Suprapubic skin (tissue), 4 donors: ENCODE measurements at regions not wholly inside any gene's neighbourhood (a gene's known extent, or its start where the extent isn't known, plus 50 kb on each side); places are given as distances from the start of the nearest gene placed in this dataset.

Experiments used
- EP300 ChIP-seq: sonication (generic); formaldehyde crosslinking; IDR thresholded peaks from one replicate; pipeline ENCODE4 v1.6.1; 2017; ENCODE audit warnings: antibody characterized with exemption
- POLR2A ChIP-seq, 2 donors: fragments of 450-650 bp; IDR thresholded peaks; one replicate each; pipeline ENCODE4 v1.6.1; 2017; ENCODE audit warnings: antibody characterized with exemption in 2 of 2, mild to moderate bottlenecking in 2 of 2, moderate library complexity in 2 of 2
- POLR2AphosphoS5 ChIP-seq, 3 donors: sonication (generic); formaldehyde crosslinking; IDR thresholded peaks; one replicate each; pipeline ENCODE4 v1.6.1; 2017; ENCODE audit warnings: antibody characterized with exemption in 3 of 3
- TF ChIP-seq, protein P1 (sequence below), 2 donors: fragments of 200-600 bp in 1 of 2; fragments of 450-650 bp in 1 of 2; sonication (generic) in 1 of 2; IDR thresholded peaks; one replicate each; pipeline ENCODE4 v1.5.1; 2016 to 2019; ENCODE audit warnings: antibody characterized with exemption in 2 of 2, mild to moderate bottlenecking in 1 of 2, moderate library complexity in 1 of 2

DNA sequence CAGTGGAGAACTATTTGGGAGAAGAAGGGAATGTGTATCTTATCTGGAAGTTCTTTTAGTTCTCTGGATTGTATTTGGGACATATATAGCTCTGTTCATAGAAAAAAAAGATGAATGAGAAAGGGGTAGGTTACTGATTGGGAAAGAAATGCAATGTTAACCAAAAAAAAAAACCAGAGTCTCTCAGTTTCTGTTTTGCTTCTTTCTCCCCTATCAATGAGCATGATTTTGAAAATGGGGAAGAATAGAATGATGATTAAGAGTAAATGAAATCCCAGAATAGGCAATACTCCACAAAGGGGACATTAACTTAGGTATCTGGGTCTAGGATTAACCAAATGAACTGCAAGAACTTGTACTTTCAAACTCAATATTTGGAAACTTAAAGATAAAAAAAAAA, 92.9 kb downstream of the RHOU start:
- TF ChIP-seq, protein P1, sequence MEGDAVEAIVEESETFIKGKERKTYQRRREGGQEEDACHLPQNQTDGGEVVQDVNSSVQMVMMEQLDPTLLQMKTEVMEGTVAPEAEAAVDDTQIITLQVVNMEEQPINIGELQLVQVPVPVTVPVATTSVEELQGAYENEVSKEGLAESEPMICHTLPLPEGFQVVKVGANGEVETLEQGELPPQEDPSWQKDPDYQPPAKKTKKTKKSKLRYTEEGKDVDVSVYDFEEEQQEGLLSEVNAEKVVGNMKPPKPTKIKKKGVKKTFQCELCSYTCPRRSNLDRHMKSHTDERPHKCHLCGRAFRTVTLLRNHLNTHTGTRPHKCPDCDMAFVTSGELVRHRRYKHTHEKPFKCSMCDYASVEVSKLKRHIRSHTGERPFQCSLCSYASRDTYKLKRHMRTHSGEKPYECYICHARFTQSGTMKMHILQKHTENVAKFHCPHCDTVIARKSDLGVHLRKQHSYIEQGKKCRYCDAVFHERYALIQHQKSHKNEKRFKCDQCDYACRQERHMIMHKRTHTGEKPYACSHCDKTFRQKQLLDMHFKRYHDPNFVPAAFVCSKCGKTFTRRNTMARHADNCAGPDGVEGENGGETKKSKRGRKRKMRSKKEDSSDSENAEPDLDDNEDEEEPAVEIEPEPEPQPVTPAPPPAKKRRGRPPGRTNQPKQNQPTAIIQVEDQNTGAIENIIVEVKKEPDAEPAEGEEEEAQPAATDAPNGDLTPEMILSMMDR (IDR thresholded peaks at IDR 0.05) = no peak
- TF ChIP-seq EP300 (no peak), POLR2A (IDR thresholded peaks at IDR 0.05) (no peak), POLR2AphosphoS5 (IDR thresholded peaks at IDR 0.05) (no peak)
